ENCODE measurements at regions not wholly inside any gene's neighbourhood (a gene's known extent, or its start where the extent isn't known, plus 50 kb on each side); places are given as distances from the start of the nearest gene placed in this dataset.

- H3K9ac ChIP-seq (ENCODE audit: control insufficient read depth, extremely low read depth, insufficient read depth, low read length) = no peak overlapping the region
- H2AFZ ChIP-seq (ENCODE audit: control insufficient read depth, low read length) = no peak overlapping the region
- DNase-seq (ENCODE audit: low read depth, low spot score) (no peak), FAIRE-seq (no peak)
- TF ChIP-seq EZH2 (IDR thresholded peaks at IDR 0.05; ENCODE audit: low read length) = no peak
- TF ChIP-seq, protein P1, sequence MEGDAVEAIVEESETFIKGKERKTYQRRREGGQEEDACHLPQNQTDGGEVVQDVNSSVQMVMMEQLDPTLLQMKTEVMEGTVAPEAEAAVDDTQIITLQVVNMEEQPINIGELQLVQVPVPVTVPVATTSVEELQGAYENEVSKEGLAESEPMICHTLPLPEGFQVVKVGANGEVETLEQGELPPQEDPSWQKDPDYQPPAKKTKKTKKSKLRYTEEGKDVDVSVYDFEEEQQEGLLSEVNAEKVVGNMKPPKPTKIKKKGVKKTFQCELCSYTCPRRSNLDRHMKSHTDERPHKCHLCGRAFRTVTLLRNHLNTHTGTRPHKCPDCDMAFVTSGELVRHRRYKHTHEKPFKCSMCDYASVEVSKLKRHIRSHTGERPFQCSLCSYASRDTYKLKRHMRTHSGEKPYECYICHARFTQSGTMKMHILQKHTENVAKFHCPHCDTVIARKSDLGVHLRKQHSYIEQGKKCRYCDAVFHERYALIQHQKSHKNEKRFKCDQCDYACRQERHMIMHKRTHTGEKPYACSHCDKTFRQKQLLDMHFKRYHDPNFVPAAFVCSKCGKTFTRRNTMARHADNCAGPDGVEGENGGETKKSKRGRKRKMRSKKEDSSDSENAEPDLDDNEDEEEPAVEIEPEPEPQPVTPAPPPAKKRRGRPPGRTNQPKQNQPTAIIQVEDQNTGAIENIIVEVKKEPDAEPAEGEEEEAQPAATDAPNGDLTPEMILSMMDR (optimal IDR thresholded peaks at IDR 0.05 in 1 of 3, IDR thresholded peaks at IDR 0.05 in 1 of 3, conservative IDR thresholded peaks at IDR 0.05 in 1 of 3; ENCODE audit: extremely low read depth in 1 of 3, insufficient read depth in 2 of 3, low read length in 3 of 3) = no peak
- H3K27ac ChIP-seq (ENCODE audit: control insufficient read depth, insufficient read depth, low read length) = no peak overlapping the region
- no peaks in the 10 kb centered on the region for H3K9me3 ChIP-seq (ENCODE audit: control insufficient read depth, low read depth, low read length)
- no peaks in the 10 kb centered on the region for H3K4me1 ChIP-seq (ENCODE audit: control insufficient read depth, extremely low read depth, insufficient read depth, low read length)
- no peak overlapping the region for H3K4me3 ChIP-seq (ENCODE audit: control insufficient read depth in 2 of 3, extremely low read depth in 1 of 3, insufficient read depth in 2 of 3, low read depth in 1 of 3, low read length in 3 of 3)
- no peak overlapping the region for H3K4me2 ChIP-seq (ENCODE audit: control insufficient read depth, extremely low read depth, insufficient read depth, low read depth, low read length)
- H3K36me3 ChIP-seq (ENCODE audit: control insufficient read depth in 2 of 2, extremely low read depth in 1 of 2, insufficient read depth in 2 of 2, low read length in 2 of 2) = no peaks in the 10 kb centered on the region
- no peaks in the 10 kb centered on the region for H3K79me2 ChIP-seq (ENCODE audit: control insufficient read depth, insufficient read depth, low read length)
- no peaks in the 10 kb centered on the region for H4K20me1 ChIP-seq (ENCODE audit: control insufficient read depth, extremely low read depth, insufficient read depth, low read length)
- dilution Hi-C loops (cut with MboI; ENCODE audit: extremely low pct_ligation_motif_present, low sequenced_read_pairs) = no loop called here
- no peaks in the 10 kb centered on the region for H3K27me3 ChIP-seq (ENCODE audit: control insufficient read depth, extremely low read depth, insufficient read depth, low read length)
- no peaks in the 10 kb centered on the region for H3K9me1 ChIP-seq (ENCODE audit: control insufficient read depth, extremely low read depth, insufficient read depth, low read length)
These were observed 433.4 kb upstream of the GBE1 start for GRCh38 chr3:82194870-82195269.

GRCh38 chr3:82186017-82186416, 424.6 kb upstream of the GBE1 start:
- Histone ChIP-seq H3K4me3 (ENCODE audit: control insufficient read depth in 2 of 3, extremely low read depth in 1 of 3, insufficient read depth in 2 of 3, low read depth in 1 of 3, low read length in 3 of 3) (no peak overlapping the region), H3K27ac (ENCODE audit: control insufficient read depth, insufficient read depth, low read length) (no peak overlapping the region), H3K4me2 (ENCODE audit: control insufficient read depth, extremely low read depth, insufficient read depth, low read depth, low read length) (no peak overlapping the region), H2AFZ (ENCODE audit: control insufficient read depth, low read length) (no peak overlapping the region), H3K9ac (ENCODE audit: control insufficient read depth, extremely low read depth, insufficient read depth, low read length) (no peak overlapping the region), H3K9me3 (ENCODE audit: control insufficient read depth, low read depth, low read length) (no peaks in the 10 kb centered on the region), H3K79me2 (ENCODE audit: control insufficient read depth, insufficient read depth, low read length) (no peaks in the 10 kb centered on the region), H3K27me3 (ENCODE audit: control insufficient read depth, extremely low read depth, insufficient read depth, low read length) (no peaks in the 10 kb centered on the region), H4K20me1 (ENCODE audit: control insufficient read depth, extremely low read depth, insufficient read depth, low read length) (no peaks in the 10 kb centered on the region), H3K36me3 (ENCODE audit: control insufficient read depth in 2 of 2, extremely low read depth in 1 of 2, insufficient read depth in 2 of 2, low read length in 2 of 2) (no peaks in the 10 kb centered on the region), H3K4me1 (ENCODE audit: control insufficient read depth, extremely low read depth, insufficient read depth, low read length) (no peaks in the 10 kb centered on the region), H3K9me1 (ENCODE audit: control insufficient read depth, extremely low read depth, insufficient read depth, low read length) (no peaks in the 10 kb centered on the region)
- DNase-seq (ENCODE audit: low read depth, low spot score) = no peak
- dilution Hi-C loops (cut with MboI; ENCODE audit: extremely low pct_ligation_motif_present, low sequenced_read_pairs) = no loop called here
- TF ChIP-seq EZH2 (IDR thresholded peaks at IDR 0.05; ENCODE audit: low read length) = no peak
- TF ChIP-seq, protein P1 (optimal IDR thresholded peaks at IDR 0.05 in 1 of 3, IDR thresholded peaks at IDR 0.05 in 1 of 3, conservative IDR thresholded peaks at IDR 0.05 in 1 of 3; ENCODE audit: extremely low read depth in 1 of 3, insufficient read depth in 2 of 3, low read length in 3 of 3) = no peak
- FAIRE-seq = no peak

All from keratinocyte (primary cell).